OCI-LY7 (cell line): ENCODE measurements at regions not wholly inside any gene's neighbourhood (a gene's known extent, or its start where the extent isn't known, plus 50 kb on each side); places are given as distances from the start of the nearest gene placed in this dataset.
"Not testable (repeated sequence)": the region's sequence is repeated elsewhere in the genome, so short reads cannot be mapped to it uniquely, and the experiment has no call there.

Experiments
- BruUV-seq: library from RNA; stranded (reverse); fragments of 400-500 nt; replicated peaks from 2 replicates; lab custom pipeline; 2021; lab: Mats Ljungman, UMichigan
- CTCF ChIA-PET: fragments of 300-600 bp; sonication (Branson Sonifier 250); formaldehyde crosslinking; loops from one replicate; lab custom pipeline; 2022; ENCODE audit warnings: antibody characterized with exemption; ENCODE audit not compliant: unreplicated experiment; lab: Charles Lee
- POLR2A ChIA-PET: fragments of 300-600 bp; sonication (Branson Sonifier 250); formaldehyde crosslinking; loops from one replicate; lab custom pipeline; 2022; ENCODE audit warnings: antibody characterized with exemption; lab: Charles Lee
- DNase-seq: peaks from one replicate; pipeline ENCODE4 v3.0.0-alpha.2; 2015; ENCODE audit warnings: low spot score
- H2AFZ ChIP-seq: fragments of 200-600 bp; sonication (generic), shearing (Covaris generic); 2 replicates; pipeline ENCODE4 v1.6.1; 2014; ENCODE audit warnings: mild to moderate bottlenecking, antibody characterized with exemption, low read length, moderate library complexity
- H3K27ac ChIP-seq: fragments of 200-600 bp; sonication (generic); 2 replicates; pipeline ENCODE4 v1.5.1; 2014; ENCODE audit warnings: mixed run types, low read depth, mild to moderate bottlenecking, moderate library complexity, low read length, inconsistent platforms; ENCODE audit not compliant: poor library complexity, severe bottlenecking
- H3K36me3 ChIP-seq: fragments of 200-600 bp; sonication (generic); 2 replicates; pipeline ENCODE4 v1.6.1; 2014; ENCODE audit warnings: mild to moderate bottlenecking, antibody characterized with exemption, low read length, moderate library complexity, mixed read lengths; ENCODE audit not compliant: insufficient read depth
- H3K4me1 ChIP-seq: fragments of 200-600 bp; sonication (generic); 2 replicates; pipeline ENCODE4 v1.5.1; 2014; ENCODE audit warnings: mild to moderate bottlenecking, low read length; ENCODE audit not compliant: insufficient read depth, poor library complexity, severe bottlenecking
- H3K4me2 ChIP-seq: fragments of 200-600 bp; sonication (generic); 2 replicates; pipeline ENCODE4 v1.6.1; 2014; ENCODE audit warnings: mild to moderate bottlenecking, low read length
- H3K4me3 ChIP-seq: fragments of 200-600 bp; sonication (generic); 2 replicates; pipeline ENCODE4 v1.5.1; 2014; ENCODE audit warnings: mild to moderate bottlenecking, low read depth, low read length; ENCODE audit not compliant: poor library complexity, severe bottlenecking
- H3K79me2 ChIP-seq: fragments of 200-600 bp; sonication (generic); 2 replicates; pipeline ENCODE4 v1.6.1; 2016; ENCODE audit warnings: low read depth, mild to moderate bottlenecking, low read length, moderate library complexity, mixed read lengths; ENCODE audit not compliant: insufficient read depth
- H3K9me2 ChIP-seq: fragments of 200-600 bp; sonication (generic); 2 replicates; pipeline ENCODE4 v1.6.1; 2016; ENCODE audit warnings: mild to moderate bottlenecking, low read length, mixed read lengths; ENCODE audit not compliant: insufficient read depth
- H3K9me3 ChIP-seq: fragments of 200-600 bp; sonication (generic); 2 replicates; pipeline ENCODE4 v1.6.1; 2014; ENCODE audit warnings: mild to moderate bottlenecking, mixed run types, low read length, mixed read lengths
- H4K20me1 ChIP-seq: fragments of 200-600 bp; sonication (generic); 2 replicates; pipeline ENCODE4 v1.6.1; 2014; ENCODE audit warnings: mild to moderate bottlenecking, antibody characterized with exemption, low read length, moderate library complexity, mixed read lengths; ENCODE audit not compliant: insufficient read depth
- CTCF ChIP-seq: fragments of 200-600 bp; sonication (generic); conservative IDR thresholded peaks from 2 replicates; pipeline ENCODE4 v1.5.1; 2014; ENCODE audit warnings: mild to moderate bottlenecking, antibody characterized with exemption, low read length, moderate library complexity, mixed read lengths
- EZH2phosphoT487 ChIP-seq: fragments of 200-600 bp; sonication (generic); IDR thresholded peaks from 2 replicates; pipeline ENCODE4 v1.6.1; 2018; ENCODE audit warnings: low read depth, borderline replicate concordance, mild to moderate bottlenecking, mixed run types, antibody characterized with exemption, low read length, moderate library complexity, mixed read lengths
- intact Hi-C: fragments of 100-400 bp; cut with micrococcal nuclease; formaldehyde crosslinking; loops from one replicate; pipeline ENCODE4 v1.10.0; 2022; ENCODE audit not compliant: unreplicated experiment

GRCh38 chr4:147247579-147247978 is 233.3 kb upstream of the EDNRA start:
- Histone ChIP-seq H3K9me3 (no peaks in the 10 kb centered on the region), H3K4me3 (no peak overlapping the region), H3K4me1 (no peaks in the 10 kb centered on the region), H3K27ac (no peak overlapping the region), H3K4me2 (no peak overlapping the region), H2AFZ (no peak overlapping the region), H4K20me1 (no peaks in the 10 kb centered on the region), H3K79me2 (no peaks in the 10 kb centered on the region), H3K9me2 (no peaks in the 10 kb centered on the region), H3K36me3 (no peaks in the 10 kb centered on the region)
- BruUV-seq = no TSS peak
- TF ChIP-seq EZH2phosphoT487 (no peak), CTCF (no peak)
- ChIA-PET POLR2A (no interaction called here), CTCF (no interaction called here)
- intact Hi-C loops = no loop called here
- no peak for DNase-seq

- POLR2A ChIA-PET = no interaction called here
- no peak for TF ChIP-seq CTCF
- no peak for TF ChIP-seq EZH2phosphoT487
- Histone ChIP-seq H3K36me3 (no peaks in the 10 kb centered on the region), H3K4me1 (no peaks in the 10 kb centered on the region), H3K79me2 (no peaks in the 10 kb centered on the region), H2AFZ (no peak overlapping the region), H3K4me2 (no peak overlapping the region), H3K27ac (no peak overlapping the region), H3K4me3 (no peak overlapping the region), H3K9me2 (no peaks in the 10 kb centered on the region), H4K20me1 (no peaks in the 10 kb centered on the region), H3K9me3 (no peaks in the 10 kb centered on the region)
- no peak for DNase-seq
- BruUV-seq = no TSS peak
- CTCF ChIA-PET = no interaction called here
- intact Hi-C loops = no loop called here
Measured at GRCh38 chr4:147250062-147250461, 230.8 kb upstream of the EDNRA start.

- H3K4me2 ChIP-seq, H2AFZ ChIP-seq, H4K20me1 ChIP-seq, H3K79me2 ChIP-seq, H3K9me3 ChIP-seq, H3K36me3 ChIP-seq, H3K4me1 ChIP-seq, intact Hi-C loops, BruUV-seq, H3K27ac ChIP-seq, DNase-seq, H3K9me2 ChIP-seq, CTCF ChIA-PET, POLR2A ChIA-PET, H3K4me3 ChIP-seq: not testable (repeated sequence)
Measured at GRCh38 chr4:147255268-147255667, 225.6 kb upstream of the EDNRA start.

GRCh38 chr4:147259271-147259670 is 221.6 kb upstream of the EDNRA start:
- H3K4me1 ChIP-seq, H3K4me2 ChIP-seq, H2AFZ ChIP-seq, H3K36me3 ChIP-seq, DNase-seq, H3K27ac ChIP-seq, BruUV-seq, H3K79me2 ChIP-seq, POLR2A ChIA-PET, H4K20me1 ChIP-seq, H3K9me3 ChIP-seq, intact Hi-C loops, H3K9me2 ChIP-seq, CTCF ChIA-PET, H3K4me3 ChIP-seq: not testable (repeated sequence)
